Anterior cingulate cortex (tissue), 58 donors: ENCODE measurements at regions not wholly inside any gene's neighbourhood (a gene's known extent, or its start where the extent isn't known, plus 50 kb on each side); places are given as distances from the start of the nearest gene placed in this dataset.
"Not testable (repeated sequence)": the region's sequence is repeated elsewhere in the genome, so short reads cannot be mapped to it uniquely, and the experiment has no call there.

ENCODE experiments used
- DNase-seq, 58 donors: peaks; one replicate each; lab custom pipeline; 2025; lab: John Stamatoyannopoulos, UW

- no peak for DNase-seq
Observed at GRCh38 chr5:158060212-158060611, 201.3 kb upstream of the CLINT1 start.

- no peak for DNase-seq
Observed at GRCh38 chr5:158058208-158059120, 199.5 kb upstream of the CLINT1 start.

- DNase-seq, result no peak
Observed at GRCh38 chr5:158056130-158056825, 197.3 kb upstream of the CLINT1 start.

- DNase-seq, result no peak
Observed at GRCh38 chr5:158055111-158055501, 196.2 kb upstream of the CLINT1 start.

- no peak for DNase-seq
Observed at GRCh38 chr5:158054223-158055110, 195.5 kb upstream of the CLINT1 start.

GRCh38 chr5:158051036-158051435 is 192.1 kb upstream of the CLINT1 start:
- no peak for DNase-seq

- no peak for DNase-seq
Observed at GRCh38 chr5:158050421-158050820, 191.5 kb upstream of the CLINT1 start.

- DNase-seq, result no peak
Observed at GRCh38 chr5:158049459-158049858, 190.5 kb upstream of the CLINT1 start.

- no peak for DNase-seq
Observed at GRCh38 chr5:158045696-158046095, 186.8 kb upstream of the CLINT1 start.

- no peak for DNase-seq
Observed at GRCh38 chr5:158039911-158040347, 181.0 kb upstream of the CLINT1 start.

- no peak for DNase-seq
Observed at GRCh38 chr5:158039441-158039840, 180.5 kb upstream of the CLINT1 start.

GRCh38 chr5:158036983-158037595 is 178.1 kb upstream of the CLINT1 start:
- DNase-seq, result not testable (repeated sequence)

GRCh38 chr5:158034586-158034985 is 175.6 kb upstream of the CLINT1 start:
- DNase-seq, result not testable (repeated sequence)

GRCh38 chr5:158033724-158034123 is 174.8 kb upstream of the CLINT1 start:
- no peak for DNase-seq

GRCh38 chr5:158033076-158033475 is 174.1 kb upstream of the CLINT1 start:
- no peak for DNase-seq

- peak in 10 of 58 donors; percentile 1 to 12 (median 4) for DNase-seq
Observed at GRCh38 chr5:158032246-158032645, 173.3 kb upstream of the CLINT1 start.

- DNase-seq, result no peak
Observed at GRCh38 chr5:158027806-158028775, 169.1 kb upstream of the CLINT1 start.

GRCh38 chr5:158026304-158027031 is 167.5 kb upstream of the CLINT1 start:
- peak in 11 of 58 donors; percentile 0 to 32 (median 16) for DNase-seq
